ENCODE measurements at regions not wholly inside any gene's neighbourhood (a gene's known extent, or its start where the extent isn't known, plus 50 kb on each side); places are given as distances from the start of the nearest gene placed in this dataset.

DNA sequence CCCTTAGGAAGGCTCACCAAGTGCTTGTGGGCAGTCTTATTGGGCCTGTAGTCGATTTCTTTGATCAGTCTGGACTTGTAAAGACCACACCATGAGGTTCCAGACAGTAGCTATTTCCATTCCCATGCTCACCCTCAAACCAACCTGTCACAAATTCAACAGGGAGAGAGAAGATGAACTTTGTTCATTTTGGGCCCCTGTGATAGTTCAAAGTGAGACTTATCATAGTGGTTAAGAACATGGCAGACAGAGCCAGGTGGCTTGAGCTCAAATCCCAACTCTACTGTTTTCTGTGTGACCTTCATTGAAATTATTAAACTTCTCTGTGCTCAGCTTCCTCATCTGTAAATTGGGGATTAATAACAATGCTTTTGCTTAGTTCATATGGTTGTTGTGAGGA is 53.9 kb upstream of the CTLA4 start:
- no peaks in the 10 kb centered on the region for H3K9me3 ChIP-seq
- H3K27me3 ChIP-seq = no peaks in the 10 kb centered on the region
- intact Hi-C loops (cut with DNase I; ENCODE audit: low total_unique reads) = loop anchor here (10.0 kb wide), 1 partner anchor 91 kb away; no protein-coding TSS in a partner anchor
- TF ChIP-seq POLR2AphosphoS5 (IDR thresholded peaks at IDR 0.05) = no peak
- in situ Hi-C loops (cut with MboI; ENCODE audit: low pct_ligation_motif_present in 1 of 4, low pct_unique_long_range_greater_than_20kb in 1 of 4, low sequenced_read_pairs in 3 of 4) = loop anchor here (5.0 to 25.0 kb wide), 6 partner anchors 151 to 576 kb away; partner anchors contain the start of gene CYP20A1 (in 2 of the 4)
- peaks cover 10 to 59% (median 35%) of the 10 kb centered on the region in 4 donors for H3K4me1 ChIP-seq
- H3K36me3 ChIP-seq = no peaks in the 10 kb centered on the region
- peak overlapping the region in 3 of 4 donors; percentile 62 to 79 (median 68) for H3K27ac ChIP-seq
- DNase-seq = no peak
- 74 to 80% methylated on average over 1 of the region's 1 CpG for WGBS, 2 donors (ENCODE audit: low coverage in 1 of 2)
- no peak overlapping the region for H3K4me3 ChIP-seq

DNA sequence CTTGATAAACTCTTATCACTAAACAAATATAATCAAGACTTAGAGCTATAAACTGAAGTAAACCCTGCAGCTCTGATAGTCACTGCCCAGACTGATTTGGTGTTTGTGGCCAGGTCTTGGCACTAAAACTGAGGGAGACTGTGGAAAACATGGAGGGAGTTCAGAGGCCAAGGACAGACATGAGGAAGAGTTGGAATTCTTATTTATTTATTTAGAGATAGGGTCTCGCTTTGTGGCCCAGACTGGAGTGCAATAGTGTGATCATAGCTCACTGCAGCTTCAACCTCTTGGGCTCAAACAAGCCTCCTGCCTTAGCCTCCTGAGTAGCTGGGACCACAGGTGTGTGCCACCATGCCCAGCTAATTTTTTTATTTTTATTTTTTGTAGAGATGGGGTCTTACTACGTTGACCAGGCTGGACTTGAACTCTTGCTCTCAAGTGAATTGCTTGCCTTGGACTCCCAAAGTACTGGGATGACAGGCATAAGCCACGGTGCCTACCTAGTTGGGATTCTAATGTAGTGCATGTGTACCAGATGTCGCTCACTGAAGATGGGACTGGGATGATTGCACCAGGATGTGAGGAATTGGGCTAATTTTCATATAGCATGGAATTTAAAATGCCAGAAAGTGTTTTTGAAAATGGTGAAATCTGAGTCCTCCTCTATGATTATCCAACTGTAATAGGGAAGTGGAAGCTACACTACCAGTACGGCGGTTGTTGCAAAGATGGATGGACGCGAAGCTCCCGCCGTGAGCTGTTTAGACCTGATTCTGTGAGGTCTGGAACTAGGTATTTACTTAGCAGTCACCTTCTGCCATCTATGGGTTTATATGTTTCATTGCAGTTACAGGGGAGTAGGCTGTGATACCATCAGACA is 52.7 kb upstream of the CTLA4 start:
- Histone ChIP-seq H3K36me3 (no peaks in the 10 kb centered on the region), H3K4me1 (peaks cover 10 to 59% (median 35%) of the 10 kb centered on the region in 4 donors), H3K27me3 (no peaks in the 10 kb centered on the region), H3K27ac (peak overlapping the region; percentile 64 to 70 (median 68)), H3K9me3 (no peaks in the 10 kb centered on the region), H3K4me3 (no peak overlapping the region)
- intact Hi-C loops (cut with DNase I; ENCODE audit: low total_unique reads) (loop anchor here (10.0 kb wide), 1 partner anchor 90 kb away; no protein-coding TSS in a partner anchor), in situ Hi-C loops (cut with MboI; ENCODE audit: low pct_ligation_motif_present in 1 of 4, low pct_unique_long_range_greater_than_20kb in 1 of 4, low sequenced_read_pairs in 3 of 4) (loop anchor here (5.0 to 25.0 kb wide), 6 partner anchors 153 to 578 kb away; partner anchors contain the start of gene CYP20A1 (in 2 of the 4))
- TF ChIP-seq CTCF (IDR thresholded peaks at IDR 0.05) (peak; percentile 69 to 91 (median 76)), EP300 (IDR thresholded peaks at IDR 0.05; ENCODE audit: low read depth) (no peak), POLR2AphosphoS5 (IDR thresholded peaks at IDR 0.05) (peak in 1 of 3 donors; percentile 12)
- peak; percentile 71 for DNase-seq
- WGBS, 2 donors (ENCODE audit: low coverage in 1 of 2) = 23 to 33% methylated on average over 5 to 10 of the region's 10 CpGs

- Histone ChIP-seq H3K27ac (no peak overlapping the region), H3K9me3 (no peaks in the 10 kb centered on the region), H3K36me3 (no peaks in the 10 kb centered on the region), H3K4me1 (peaks cover 10 to 56% (median 35%) of the 10 kb centered on the region in 4 donors), H3K4me3 (no peak overlapping the region), H3K27me3 (no peaks in the 10 kb centered on the region)
- DNase-seq = no peak
- intact Hi-C loops (cut with DNase I; ENCODE audit: low total_unique reads) (loop anchor here (10.0 kb wide), 1 partner anchor 89 kb away; no protein-coding TSS in a partner anchor), in situ Hi-C loops (cut with MboI; ENCODE audit: low pct_ligation_motif_present in 1 of 4, low pct_unique_long_range_greater_than_20kb in 1 of 4, low sequenced_read_pairs in 3 of 4) (loop anchor here (10.0 to 25.0 kb wide), 5 partner anchors 153 to 578 kb away; partner anchors contain the start of gene CYP20A1 (in 2 of the 4))
- WGBS, 2 donors (ENCODE audit: low coverage in 1 of 2) = 11 to 13% methylated on average over 2 of the region's 2 CpGs
- TF ChIP-seq CTCF (IDR thresholded peaks at IDR 0.05) = no peak
These were observed 52.1 kb upstream of the CTLA4 start for GRCh38 chr2:203815541-203815898.

DNA sequence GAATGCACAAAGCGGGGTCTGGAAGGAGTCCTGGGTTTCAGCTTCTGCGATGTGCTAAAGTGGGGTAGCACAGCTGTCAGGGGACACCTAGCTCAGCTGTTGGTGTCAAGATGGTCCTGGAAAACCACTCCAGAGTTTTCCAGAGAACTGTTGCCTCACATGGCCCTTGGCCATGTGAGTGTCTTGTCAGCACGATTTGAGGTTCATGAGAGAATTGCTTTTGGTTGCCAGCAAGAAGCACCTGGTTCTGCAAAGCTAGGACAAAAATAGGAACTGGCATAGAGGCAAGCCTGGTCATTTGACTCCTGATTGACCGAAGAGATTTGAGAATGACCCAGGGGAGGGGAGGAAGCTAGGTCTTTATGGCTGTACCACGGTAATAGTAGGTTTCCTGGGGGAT is 50.4 kb upstream of the CTLA4 start:
- intact Hi-C loops (cut with DNase I; ENCODE audit: low total_unique reads) = loop anchor here (10.0 kb wide), 1 partner anchor 88 kb away; no protein-coding TSS in a partner anchor
- Histone ChIP-seq H3K27me3 (no peaks in the 10 kb centered on the region), H3K4me1 (peaks cover 9 to 40% (median 29%) of the 10 kb centered on the region in 4 donors), H3K36me3 (no peaks in the 10 kb centered on the region), H3K9me3 (no peaks in the 10 kb centered on the region), H3K4me3 (no peak overlapping the region), H3K27ac (no peak overlapping the region)
- DNase-seq = no peak
- in situ Hi-C loops (cut with MboI; ENCODE audit: low pct_ligation_motif_present in 1 of 4, low pct_unique_long_range_greater_than_20kb in 1 of 4, low sequenced_read_pairs in 3 of 4) = loop anchor here (10.0 to 25.0 kb wide), 5 partner anchors 155 to 580 kb away; partner anchors contain the start of gene CYP20A1 (in 2 of the 4)
- 68 to 91% methylated on average over 4 to 5 of the region's 5 CpGs for WGBS, 2 donors (ENCODE audit: low coverage in 1 of 2)
- TF ChIP-seq POLR2A (IDR thresholded peaks at IDR 0.05) = no peak
- TF ChIP-seq CTCF (IDR thresholded peaks at IDR 0.05) = no peak
- no peak for TF ChIP-seq POLR2AphosphoS5 (IDR thresholded peaks at IDR 0.05)
- TF ChIP-seq EP300 (IDR thresholded peaks at IDR 0.05; ENCODE audit: low read depth) = no peak
